HG03354 (cell line): ENCODE measurements at regions not wholly inside any gene's neighbourhood (a gene's known extent, or its start where the extent isn't known, plus 50 kb on each side); places are given as distances from the start of the nearest gene placed in this dataset.
"Not testable (repeated sequence)": the region's sequence is repeated elsewhere in the genome, so short reads cannot be mapped to it uniquely, and the experiment has no call there.

Source experiments
- ATAC-seq: cut with Tn5 transposase; IDR thresholded peaks from one replicate; pipeline ENCODE4 v1.9.1; 2021; ENCODE audit warnings: mild to moderate bottlenecking; ENCODE audit not compliant: unreplicated experiment, poor library complexity, severe bottlenecking

DNA sequence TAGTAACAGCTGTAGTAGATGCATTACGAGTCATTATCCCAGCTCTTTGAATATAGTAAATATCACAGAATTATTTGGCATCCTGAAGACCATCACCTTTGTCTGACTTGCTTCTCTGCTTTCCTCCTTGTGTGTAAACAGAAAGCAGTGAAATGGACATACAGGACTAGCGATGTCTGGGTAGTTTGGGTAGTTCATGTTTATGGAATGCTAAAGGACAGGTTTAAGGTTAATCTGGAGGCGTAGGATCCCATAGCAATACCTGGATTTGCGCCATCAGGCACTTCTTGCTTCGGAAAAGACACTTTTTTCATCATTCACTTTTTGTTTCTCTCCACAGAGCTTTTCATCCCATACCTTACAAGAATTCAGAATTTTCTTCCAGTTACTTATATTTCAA lies 232.2 kb downstream of the GPAT3 start:
- ATAC-seq = no peak

DNA sequence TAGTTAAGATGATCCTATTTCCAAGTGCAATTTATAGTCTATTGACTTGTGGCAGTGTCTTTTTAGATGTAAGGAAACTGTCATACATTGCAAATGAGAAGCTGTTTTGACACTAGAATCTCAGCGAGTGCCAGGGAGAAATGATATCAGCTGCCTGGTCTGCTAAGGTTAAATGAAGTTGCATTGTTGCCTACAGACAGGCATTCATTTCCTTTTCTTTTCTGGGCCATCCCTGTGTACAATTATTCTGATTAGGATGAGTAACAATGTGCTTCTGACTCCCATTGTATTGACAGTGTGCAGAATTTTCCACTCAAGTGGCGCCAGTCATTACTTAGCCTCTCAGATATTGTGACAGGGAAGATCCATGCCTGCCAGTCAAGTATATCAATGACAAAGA lies 231.2 kb downstream of the GPAT3 start:
- no peak for ATAC-seq

DNA sequence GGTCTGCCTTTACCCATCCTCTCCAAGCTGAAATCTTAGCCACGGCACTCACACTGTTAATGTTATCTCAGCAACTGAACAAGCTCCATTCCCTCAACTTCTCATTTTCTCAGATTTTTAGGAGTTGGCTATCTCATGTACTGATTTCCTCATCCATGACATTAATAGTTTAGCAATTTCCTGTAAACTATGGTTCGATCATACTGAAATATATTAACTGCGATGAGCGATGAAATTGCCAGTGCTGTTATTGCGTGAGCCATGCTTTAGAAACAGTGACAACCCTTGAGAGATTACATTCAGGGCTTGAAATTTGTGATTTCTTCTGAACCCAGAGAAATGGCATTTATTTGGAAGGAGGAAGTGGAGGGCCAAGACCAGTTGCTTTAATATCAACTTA lies 223.7 kb downstream of the GPAT3 start:
- no peak for ATAC-seq

DNA sequence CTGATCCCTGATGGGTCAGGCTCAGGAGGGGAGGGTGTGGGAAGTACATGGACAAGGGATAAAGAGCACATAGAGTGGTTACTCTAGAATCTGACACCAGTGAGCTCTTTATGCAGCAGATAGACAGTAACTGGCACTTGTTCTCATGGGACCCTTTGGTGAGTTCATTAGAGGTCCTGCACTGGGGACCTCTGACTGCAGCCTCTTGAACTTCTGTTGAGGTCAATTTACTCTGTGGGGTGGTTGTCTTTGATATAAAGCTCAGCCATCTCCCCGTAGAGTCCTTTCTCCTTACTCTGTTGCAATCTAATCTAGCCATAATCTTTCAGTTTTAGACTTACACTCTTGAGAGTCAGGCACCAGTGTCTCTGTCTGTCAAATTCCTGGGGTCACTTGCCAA lies 222.4 kb downstream of the GPAT3 start:
- ATAC-seq = no peak

DNA sequence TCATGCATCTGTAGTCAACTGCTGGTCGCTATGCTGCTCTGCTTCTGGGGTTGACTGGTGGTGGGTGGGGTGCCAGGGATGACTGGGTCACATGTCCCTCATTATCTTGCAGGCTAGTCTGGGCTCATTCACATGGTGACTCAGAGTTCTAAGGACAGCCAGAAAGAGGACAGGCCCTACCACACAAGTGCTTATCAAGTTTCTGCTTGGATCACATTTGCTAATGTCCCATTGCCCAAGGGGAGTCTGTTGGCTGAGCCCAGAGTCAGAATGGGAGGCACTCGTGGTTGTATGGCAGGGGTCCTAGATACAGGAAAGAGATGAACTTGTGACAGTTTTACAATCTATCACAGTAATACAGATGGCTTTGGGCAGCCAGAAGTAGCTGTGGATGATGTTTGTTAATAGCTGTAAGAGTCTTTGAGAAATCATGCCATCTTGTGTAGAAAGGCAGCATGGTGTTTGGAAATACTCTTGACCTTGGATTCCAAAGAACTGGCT lies 221.3 kb downstream of the GPAT3 start:
- ATAC-seq = no peak

DNA sequence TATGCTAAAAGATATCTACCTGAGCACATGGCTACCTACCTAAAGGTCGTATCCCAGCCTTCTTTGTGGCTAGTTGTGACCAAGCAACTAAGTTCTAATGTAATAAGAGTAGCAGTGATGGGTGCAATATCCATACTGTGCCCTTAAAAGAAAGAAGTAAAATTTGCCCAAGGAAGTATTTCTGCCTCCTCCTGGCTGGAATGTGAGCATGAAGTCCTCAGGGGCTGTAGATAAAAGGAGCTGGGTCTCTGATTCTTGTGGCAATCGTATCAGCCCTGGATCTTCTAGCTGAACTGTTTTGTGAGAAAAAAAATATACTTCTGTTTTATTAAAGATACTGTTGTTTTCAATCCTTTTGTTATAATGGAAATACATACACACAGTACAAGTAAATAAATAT lies 217.4 kb downstream of the GPAT3 start:
- no peak for ATAC-seq

DNA sequence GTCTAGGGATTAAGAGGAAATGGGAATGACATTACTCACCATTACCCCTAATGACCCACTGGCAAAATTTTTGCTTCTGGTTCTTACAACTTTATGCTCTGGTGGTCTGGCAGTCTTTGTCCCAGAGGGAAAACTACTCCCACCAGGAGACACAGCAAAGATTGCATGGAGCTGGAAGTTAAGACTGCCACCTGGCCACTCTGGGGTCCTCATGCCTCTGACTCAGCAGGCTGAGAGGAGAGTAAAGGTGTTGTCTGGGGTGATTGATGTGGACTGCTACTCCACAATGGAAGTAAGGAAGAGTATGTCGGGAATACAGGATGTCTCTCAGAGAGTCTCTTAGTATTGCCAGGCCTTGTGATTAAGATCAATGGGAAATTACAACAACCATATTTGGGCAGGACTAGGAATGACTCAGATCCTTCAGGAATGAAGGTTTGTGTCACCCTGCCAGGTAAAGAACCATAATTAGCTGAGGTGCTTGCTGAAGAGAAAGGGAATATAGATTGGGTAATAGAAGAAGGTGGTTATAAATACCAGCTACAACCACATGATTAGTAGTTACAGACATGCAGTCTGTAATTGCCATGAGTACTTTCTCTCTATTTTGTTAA lies 215.5 kb downstream of the GPAT3 start:
- ATAC-seq = no peak

DNA sequence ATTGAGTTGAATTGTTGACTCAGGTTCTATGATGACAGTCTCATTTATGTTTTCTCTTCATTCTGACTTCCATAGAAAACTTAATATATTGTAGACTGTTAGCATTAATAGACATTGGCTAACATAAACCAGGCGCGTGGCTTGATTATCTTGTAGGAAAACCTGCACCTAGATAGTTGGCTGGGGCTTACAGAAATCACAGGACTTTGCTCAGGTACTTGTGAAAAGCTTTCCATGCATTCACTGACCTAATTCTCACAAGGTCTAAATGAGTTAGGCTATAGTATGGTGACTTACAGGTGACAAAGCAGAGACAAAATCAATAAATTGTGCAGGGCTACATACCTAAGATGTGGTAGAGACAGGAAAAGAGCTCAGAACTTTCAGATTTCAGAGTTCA lies 212.8 kb downstream of the GPAT3 start:
- ATAC-seq = no peak

DNA sequence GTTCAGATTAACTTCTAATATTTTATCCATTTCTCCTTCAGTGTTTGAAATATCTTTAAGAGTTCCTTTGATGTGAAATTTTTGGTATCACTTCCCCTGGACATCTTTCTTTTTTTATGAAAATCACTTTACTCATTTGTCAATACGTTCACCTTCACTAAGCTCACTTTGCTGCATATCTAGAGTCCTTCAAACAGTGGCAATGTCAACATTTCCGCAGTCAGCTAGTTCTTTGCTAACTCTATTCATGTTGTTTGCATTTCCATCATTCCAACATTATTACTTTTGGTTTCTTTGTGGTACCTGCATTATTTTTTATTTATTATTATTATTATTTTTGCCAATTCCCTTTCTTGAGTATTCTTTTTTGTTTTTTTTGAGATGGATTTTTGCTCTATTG lies 203.0 kb downstream of the GPAT3 start:
- no peak for ATAC-seq

DNA sequence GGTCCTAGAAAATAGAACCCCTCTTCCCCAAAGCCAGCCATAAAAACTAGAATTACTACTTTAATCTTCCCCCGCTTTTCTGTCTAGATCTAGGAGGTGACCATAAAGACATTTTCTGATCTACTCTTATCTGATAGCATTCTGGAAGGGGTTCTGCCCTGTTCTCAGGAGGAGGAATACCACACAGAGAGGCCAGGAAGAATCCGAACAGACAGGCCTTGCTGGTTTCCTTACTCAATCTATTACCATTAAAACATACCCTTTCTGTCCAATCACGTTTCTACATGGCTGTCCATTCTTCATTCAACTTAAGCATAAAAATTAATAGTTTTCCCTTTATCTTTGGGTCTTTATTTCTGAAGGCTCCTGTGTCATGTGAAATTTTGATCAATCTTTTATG lies 198.7 kb downstream of the GPAT3 start:
- ATAC-seq = no peak

DNA sequence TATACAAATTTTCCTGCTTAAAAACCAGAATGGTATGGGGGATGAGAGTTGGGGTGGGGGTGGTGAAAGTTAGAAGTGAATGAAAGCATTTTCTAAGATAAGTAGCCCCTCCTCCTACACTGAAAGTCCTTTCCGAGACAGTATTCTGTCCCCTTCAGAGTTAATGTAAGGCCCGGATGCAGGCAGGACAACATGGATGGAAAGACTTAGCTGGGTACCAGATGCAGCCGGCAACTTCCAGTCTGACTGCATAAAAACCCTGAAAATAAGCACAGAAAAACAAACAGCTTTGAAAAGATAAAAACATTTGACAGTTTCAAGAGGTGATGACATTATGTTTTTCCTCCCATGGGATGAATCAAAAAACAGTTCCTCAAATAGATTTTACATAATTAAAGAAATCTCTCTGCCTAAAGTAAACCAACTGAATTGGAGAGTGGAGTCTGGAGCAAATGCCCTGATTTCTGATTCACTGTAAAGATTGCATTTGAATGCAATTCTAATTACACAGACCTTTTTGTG lies 196.3 kb downstream of the GPAT3 start:
- no peak for ATAC-seq

DNA sequence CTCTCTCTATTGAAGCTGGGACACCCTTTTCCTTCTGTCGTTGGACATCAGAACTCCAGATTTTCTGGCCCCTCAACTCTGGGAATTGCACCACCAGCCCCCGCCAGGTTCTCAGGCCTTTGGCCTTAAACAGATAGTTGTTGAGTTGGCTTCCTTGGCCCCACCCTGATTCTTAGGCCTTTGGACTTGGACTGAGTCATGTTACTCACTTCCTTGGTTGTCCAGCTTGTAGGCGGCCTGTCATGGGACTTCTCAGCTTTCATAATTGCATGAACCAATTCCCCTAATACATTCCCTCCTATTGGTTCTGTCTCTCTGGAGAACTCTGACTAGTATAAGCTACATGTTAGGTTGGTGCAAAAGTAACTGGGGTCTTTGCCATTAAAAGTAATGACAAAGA lies 195.7 kb downstream of the GPAT3 start:
- ATAC-seq = no peak

DNA sequence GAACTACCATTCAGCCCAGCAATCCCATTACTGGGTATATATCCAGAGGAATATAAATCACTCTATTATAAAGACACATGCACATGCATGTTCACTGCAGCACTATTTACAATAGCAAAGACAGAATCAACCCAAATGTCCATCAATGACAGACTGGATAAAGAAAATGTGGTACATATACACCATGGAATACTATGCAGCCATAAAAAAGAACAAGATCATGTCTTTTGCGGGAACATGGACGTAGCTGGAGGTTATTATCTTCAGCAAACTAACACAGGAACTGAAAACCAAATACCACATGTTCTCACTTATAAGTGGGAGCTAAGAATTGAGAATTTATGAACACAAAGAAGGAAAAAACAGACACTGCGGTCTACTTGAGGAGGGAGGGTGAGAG lies 195.1 kb downstream of the GPAT3 start:
- ATAC-seq = not testable (repeated sequence)

DNA sequence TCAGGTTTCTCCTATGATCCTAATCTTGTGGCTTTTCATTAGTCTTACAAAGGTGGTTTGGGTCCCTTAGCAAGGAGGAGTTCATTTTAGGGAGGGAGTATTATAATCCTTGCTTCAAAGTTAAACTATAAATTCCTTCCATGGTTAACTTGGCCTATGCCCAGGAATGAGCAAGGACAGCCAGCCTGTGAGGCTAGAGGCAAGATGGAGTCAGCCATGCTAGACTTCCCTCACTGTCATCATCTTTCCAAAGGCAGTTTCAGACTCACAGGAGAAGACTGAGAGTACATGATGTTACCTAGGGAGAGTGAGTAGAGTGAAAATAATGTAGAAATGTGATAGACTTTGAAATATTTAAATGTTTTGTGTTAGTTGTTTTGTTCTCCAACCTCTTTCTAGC lies 192.3 kb downstream of the GPAT3 start:
- ATAC-seq = no peak

DNA sequence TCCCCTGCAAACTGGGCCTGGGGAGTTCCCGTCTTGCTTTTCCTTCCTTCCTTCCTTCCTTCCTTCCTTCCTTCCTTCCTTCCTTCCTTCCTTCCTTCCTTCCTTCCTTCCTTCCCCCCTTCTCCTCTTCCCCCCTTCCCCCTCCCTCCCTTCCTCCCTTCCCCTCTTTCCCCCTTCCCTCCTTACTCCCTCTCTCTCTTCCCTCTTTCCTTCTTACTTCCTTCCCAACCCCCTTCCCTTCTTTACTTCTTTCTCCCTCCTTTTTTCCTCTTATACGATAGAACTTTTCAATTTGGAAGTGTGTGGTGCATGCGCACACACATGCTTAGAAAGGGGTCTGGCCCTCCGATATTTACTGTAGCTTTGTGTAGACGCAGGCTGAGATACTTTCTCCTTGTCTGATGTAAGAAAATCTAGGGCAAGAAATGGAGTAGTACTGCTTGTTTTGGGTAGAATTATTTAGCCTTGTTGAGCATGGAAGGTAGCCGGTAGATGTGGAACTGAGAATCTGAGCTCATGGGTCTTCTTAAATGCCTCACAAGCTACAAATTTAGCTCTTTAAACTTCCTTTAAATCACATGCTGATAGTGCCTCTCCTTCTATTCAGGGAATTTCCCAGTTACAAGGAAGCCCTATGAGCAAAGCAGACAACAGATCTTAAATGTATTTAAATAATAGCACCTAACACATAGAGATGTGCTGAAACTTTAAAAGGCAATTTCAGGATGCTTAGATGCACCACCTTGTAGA lies 189.6 kb downstream of the GPAT3 start:
- no peak for ATAC-seq

DNA sequence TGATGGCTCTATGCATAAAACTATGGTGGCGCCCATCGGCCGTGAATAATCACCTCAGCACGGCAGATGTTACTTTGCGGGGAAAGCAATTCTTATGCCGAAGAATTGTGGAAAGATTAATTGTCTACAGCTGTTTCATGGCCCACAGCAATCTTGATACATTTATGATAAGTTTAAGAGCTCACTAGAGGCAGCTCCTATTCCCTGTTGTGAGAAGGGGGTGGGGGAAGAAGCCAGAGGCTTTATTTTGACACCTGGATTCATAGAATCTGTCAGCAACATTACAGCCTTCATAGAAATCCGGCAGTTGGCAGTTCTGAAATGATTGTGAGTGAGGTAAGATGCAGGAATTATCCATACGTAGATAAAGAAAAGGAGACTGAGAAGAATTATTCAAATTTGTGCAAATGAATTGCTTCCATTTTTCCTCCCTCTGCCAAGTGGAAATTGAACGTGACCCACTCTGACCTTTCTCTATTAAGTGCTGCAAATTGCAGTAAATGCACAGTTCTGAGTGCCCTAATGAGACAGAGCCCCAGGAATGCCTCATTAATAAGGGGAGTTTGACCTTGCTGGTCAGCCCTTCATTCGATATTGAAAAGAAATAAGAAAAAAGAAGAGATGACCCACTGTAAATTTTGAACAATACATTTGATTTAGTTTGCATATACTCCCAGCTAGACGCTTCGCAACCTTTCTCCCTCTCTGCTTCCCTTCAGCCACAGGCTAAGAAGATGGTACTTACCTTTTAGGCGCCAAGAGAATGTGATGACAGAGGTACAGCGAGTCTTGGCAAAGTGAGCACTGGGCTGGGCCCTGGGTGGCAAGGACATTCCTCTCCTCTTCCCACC lies 188.8 kb downstream of the GPAT3 start:
- no peak for ATAC-seq

DNA sequence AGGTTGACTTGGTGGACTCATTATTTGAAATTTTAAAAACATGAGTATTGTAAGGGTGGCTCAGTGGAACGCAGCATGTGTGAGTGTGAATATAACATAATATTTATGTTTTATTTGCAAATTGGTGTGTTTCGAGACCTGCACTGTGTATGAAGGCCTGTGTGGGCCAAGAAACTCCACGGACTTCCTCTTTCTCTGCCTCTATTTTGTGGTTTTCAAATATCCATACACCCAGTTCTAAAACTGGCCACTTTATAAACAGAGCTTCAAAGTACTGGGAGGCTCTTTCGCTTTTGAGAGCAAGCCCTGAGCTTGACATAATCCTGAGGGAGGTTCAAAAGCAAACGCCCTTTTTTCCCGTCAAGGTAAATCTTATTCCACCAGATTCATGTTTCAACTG lies 187.7 kb downstream of the GPAT3 start:
- no peak for ATAC-seq

DNA sequence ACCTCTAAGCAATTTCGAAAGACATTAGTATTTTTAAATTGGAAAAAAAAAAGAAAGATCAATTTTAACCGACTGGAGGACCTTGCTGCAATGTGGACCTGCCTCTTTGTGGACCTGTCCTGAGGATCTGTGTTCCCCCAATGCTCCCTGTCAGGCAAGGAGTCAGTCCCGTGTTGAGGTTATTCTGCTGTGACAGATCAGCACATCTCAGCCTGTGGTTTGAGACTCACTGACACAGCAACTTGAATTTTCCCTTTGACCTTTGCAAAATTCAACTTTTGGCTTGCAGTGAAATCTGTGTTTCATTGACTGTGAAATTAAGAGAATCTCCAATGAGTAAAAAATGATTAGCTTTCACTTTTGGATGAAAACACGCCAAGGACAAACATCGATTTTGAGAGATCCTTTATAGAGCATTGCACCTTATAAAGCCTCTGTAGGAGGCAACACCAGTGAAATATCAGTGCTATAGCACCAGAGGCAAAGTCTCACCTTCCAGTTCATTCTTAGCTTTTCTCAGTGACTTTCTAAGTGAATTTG lies 186.9 kb downstream of the GPAT3 start:
- no peak for ATAC-seq

DNA sequence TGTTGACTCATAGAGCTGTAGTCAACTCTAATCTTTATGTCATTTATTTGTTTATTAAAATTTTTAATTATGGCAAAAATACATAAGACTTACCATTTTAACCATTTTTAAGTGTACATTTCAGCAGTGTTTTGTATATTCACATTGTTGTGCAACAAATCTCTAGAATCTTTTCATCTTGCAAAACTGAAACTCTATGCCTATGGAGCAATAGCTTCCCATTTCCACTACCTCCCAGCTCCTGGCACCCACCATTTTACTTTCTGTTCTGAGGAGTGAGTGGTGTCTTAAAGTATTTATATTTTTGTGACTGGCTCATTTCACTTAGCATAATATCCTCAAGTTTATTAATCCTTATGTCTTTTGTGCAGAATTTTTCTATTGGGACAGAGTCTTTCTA lies 181.0 kb downstream of the GPAT3 start:
- ATAC-seq = no peak

DNA sequence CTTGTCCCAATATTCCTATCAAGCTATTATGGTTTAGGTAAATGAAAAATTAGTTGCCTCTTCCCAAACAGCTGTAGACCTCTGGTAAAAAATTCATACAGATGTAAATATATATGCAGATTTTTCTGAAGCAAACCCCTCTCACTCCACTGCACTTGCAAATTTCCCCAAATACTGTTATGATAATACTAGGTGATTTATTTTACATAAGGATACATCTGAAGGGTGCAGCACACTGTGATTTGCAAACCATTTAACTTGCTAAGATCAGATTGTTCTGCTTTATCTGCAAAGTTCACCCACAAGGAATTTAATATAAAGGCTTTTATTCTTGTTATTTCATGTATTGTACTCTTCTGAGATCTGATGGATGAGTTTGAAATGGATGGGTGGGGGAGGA lies 177.0 kb downstream of the GPAT3 start:
- no peak for ATAC-seq
